Activated T-helper 1 cell treated with anti-CD3 and anti-CD28 coated beads, Interleukin-2, amount 50 U/mL, for 16 hours (primary cell): ENCODE measurements at regions not wholly inside any gene's neighbourhood (a gene's known extent, or its start where the extent isn't known, plus 50 kb on each side); places are given as distances from the start of the nearest gene placed in this dataset.

Experiments
- DNase-seq, 2 donors: peaks; one replicate each; pipeline ENCODE4 v3.0.0-alpha.2; 2020; ENCODE audit warnings: low read depth in 1 of 2, low spot score in 1 of 2

DNA sequence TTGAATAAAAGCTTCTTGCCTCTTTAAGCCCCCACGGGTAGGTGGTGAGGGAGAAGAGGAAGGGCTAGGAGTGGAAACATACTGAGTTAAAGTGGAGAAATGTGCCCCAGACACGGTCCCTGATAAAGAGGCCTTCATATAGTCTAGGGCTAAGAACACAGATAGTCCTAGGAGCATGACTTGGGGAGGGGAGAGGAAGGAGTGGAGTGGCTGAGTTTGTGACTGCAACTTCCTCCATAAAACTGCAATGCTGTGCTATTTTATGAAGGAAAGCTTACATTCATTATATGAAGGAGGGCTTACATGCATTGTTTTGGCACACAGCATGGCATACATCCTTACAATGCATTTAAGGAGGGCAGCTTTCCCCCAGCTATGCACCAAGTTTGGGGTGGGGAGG is 1129.4 kb upstream of the LRRTM3 start:
- DNase-seq: no peak

DNA sequence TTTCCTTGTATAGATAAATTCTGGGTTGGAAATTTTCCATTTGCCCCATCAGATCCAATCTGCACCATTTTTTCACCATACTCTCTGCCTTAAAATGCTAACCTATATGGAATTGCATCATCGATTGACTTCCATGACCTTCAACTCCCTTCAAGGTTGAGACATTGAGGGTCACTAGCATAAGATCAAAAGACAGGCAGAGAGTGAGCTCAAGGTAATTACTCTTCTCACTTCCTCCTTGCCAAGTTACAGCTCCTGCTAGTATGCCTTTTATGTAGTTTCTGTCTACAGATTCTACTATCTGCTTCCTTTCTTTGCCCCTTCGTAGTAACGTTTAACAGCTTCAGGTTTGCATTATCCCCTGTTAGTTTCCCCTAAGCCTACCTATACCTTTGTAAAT is 1127.7 kb upstream of the LRRTM3 start:
- no peak for DNase-seq

DNA sequence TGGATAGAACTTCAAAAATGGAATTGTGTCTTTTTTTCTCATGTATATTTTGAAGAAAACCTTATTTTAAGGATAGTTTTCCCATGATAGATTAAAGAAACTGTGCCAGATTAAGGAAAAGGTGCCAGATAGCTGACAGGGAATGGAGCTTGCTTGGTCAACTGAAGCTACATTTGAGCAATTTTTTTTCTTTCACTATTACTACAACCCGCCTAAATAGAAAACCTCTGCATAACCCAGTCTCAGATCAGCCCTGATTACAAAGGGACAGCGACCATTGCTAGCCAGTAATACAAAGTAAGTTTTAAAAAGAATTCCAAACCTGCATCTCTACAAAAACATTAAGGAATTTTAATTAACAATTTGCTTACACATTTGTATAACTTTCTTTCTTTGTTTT is 1123.4 kb upstream of the LRRTM3 start:
- DNase-seq: no peak

GRCh38 chr10:65805511-65805910 is 1120.3 kb upstream of the LRRTM3 start:
- DNase-seq: no peak

DNA sequence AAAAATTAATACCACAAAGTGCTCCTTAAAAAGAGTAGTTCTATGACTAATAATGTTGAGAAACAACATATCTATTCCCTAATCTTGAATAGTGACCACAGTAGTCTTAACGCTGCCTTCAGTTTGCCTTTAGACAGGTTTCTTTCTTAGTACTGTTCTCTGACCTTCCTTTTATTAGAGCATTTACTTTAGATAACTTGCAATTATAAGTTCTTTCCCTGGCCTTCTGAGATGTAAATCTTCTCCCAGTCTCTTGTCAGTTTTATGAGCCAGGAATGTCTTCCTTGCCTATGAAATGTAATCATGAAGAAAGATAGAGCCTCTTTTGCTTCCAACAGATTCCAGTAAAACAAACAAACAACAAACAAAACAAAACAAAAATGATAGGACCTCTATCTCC is 1119.8 kb upstream of the LRRTM3 start:
- DNase-seq: no peak

DNA sequence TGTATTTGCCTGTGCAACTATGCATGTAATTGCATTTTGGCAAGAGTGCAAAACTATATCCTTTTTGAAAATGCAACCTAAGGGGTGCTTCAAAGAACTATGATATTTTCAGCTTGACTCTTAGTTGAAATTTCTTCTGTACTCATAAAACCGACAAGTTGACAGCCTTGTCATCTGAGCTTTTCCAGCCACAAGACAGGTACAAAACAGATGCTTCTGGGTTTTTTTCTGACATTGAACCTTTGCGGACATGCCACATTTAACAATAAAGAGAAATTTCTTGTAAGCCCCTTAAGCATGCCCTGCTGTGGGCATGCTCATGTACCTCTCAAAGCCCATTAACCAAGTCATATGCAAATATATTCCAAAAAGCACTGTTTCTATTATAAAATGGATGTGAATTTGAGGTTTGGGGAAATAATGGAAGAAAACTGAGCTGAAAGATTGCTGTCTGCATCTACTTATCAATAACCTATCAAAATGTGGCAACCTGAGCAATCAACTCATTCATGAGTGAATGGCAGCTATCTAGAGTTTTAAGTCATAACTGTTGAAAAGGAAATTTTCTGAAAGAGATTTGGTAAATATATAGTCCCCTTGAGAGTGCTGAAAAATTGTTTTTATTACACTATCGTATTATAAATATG is 1117.0 kb upstream of the LRRTM3 start:
- DNase-seq: no peak

GRCh38 chr10:65811931-65812525 is 1113.8 kb upstream of the LRRTM3 start:
- DNase-seq: no peak

DNA sequence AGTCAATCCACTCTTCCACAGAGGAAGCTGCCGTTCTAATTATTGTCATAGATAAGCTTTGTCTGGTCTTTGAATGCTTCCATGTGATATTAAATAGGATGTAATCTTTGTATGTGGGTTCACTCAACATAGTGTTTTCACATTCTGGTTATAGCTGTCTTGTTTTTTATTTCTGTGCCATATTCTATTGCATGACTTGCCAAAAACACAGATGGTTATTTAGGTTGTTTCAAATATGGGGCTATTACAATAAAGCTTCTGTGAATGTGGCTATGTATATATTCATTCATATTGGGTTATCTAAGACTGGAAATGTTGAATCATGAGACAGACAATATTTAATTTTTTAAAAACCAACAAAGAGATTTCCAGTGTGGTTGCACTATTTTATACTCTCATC is 1109.3 kb upstream of the LRRTM3 start:
- DNase-seq: no peak

GRCh38 chr10:65818990-65819389 is 1106.8 kb upstream of the LRRTM3 start:
- DNase-seq: no peak

- no peak for DNase-seq
These were observed 1098.5 kb upstream of the LRRTM3 start for GRCh38 chr10:65827359-65827758.

GRCh38 chr10:65838811-65839210 is 1087.0 kb upstream of the LRRTM3 start:
- no peak for DNase-seq

DNA sequence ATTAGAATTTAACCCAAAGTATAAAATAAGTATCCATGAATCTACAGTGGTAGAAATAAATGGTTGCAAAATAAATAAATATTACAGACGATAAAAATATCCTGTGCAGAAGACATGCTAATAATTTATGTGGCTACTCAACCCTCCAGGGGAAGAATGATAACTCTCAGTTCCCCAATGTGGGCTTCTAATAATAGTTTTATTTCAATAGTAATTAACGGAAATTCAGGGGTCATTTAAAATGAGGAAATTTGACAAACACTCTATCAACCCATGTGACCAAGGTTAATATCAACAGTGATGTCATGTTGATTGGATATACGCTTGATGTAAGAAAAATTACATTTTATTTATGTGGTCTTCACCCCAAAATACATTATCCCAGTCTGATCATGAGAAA is 1082.6 kb upstream of the LRRTM3 start:
- DNase-seq: no peak

GRCh38 chr10:65845916-65846315 is 1079.9 kb upstream of the LRRTM3 start:
- DNase-seq: no peak

GRCh38 chr10:65846541-65846940 is 1079.3 kb upstream of the LRRTM3 start:
- no peak for DNase-seq

- DNase-seq: no peak
These were observed 1078.9 kb upstream of the LRRTM3 start for GRCh38 chr10:65846949-65847348.

DNA sequence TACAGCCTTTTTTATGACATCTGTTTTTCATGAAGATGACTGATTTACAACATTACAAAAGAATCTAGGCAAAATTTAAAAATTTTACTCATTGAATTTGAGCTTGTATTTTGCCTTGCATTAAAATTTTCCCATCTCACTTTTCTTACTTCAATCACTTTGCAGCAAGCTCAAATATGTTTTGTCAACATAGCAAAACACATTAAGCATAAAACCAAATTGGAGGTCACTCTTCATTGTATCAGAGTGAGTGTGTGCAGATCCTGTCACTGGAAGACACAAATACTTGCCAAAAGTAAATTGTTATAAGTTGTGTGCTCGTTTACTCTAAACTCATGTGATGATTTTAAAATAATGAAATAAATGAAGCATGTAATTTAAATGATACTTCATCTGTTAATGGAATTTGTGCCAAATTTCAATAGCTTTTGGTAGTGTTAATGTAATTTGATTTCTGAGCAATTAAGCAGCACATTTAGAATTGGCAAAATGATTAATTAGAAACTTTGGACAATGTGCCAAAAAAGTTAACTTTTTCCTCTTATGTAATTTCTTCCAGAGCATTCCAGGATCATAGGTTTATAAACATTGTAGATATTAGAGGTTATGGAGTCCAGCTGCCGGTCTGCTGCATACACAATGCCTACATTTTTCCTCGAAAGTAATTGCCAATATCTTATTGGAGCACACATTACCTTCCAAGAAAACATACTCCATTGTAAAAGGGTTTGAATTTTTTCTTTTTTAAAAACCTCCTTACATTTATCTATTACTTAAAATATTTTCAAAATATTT is 1078.2 kb upstream of the LRRTM3 start:
- no peak for DNase-seq

DNA sequence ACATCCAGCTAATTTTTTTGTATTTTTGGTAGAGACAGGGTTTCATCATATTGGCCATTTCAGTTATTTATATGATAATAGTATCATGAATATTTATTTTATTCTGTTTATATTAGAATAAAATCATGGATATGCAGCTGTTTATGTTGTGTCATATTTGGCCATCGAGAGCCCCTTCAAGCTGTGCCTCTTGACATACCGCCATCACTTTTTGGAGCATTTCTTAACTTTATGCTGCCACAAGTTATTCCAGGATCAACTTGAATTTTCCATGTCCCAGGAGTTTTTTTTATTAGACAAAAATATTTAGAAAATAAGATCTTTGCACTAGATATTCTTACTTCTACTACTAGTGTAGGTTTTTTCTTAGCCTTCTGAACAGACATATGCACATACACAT is 1067.0 kb upstream of the LRRTM3 start:
- DNase-seq: no peak

DNA sequence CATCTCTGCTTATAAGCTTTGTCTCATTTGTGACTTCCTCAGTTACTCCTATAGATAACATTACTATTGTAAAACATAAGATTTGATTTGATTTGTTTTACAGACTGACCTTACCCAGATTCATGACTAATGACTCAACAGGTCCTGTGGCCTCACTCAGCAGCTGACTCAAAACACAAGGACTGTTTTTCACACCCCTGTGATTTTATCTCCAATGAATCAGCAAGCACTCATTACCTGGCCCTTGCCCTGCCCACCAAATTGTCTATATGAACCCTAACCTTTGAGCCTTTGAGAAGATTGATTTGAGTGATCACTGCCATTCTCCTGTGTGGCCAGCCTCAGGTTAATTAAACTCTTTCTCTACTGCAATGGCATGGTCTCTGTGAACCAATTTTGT is 1064.6 kb upstream of the LRRTM3 start:
- DNase-seq: no peak
